NCI-H446 (cell line): ENCODE measurements at regions not wholly inside any gene's neighbourhood (a gene's known extent, or its start where the extent isn't known, plus 50 kb on each side); places are given as distances from the start of the nearest gene placed in this dataset.

Experiments used
- DNase-seq, 2 experiments: peaks; one replicate each; lab custom pipeline; 2025; lab: John Stamatoyannopoulos, UW

DNA sequence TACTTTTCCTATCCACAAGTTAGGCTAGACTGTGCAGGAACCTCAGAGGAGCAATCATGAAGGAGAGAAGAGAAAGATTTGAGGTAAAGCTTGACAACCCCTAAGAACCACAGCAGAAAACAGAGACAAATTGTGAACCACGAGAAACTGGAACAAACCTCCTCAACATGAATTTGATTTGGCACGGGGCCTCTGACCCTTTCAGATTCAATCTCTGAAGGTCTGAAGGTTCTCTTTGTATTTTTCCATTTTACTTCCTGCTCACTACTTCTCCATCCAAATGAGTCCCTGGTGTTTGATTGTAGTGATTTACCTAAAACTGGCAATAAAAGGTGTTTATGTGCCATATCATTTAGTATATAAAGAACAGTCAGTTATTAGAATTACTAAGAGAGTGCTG, 126.1 kb upstream of the STXBP5 start:
- DNase-seq = no peak

DNA sequence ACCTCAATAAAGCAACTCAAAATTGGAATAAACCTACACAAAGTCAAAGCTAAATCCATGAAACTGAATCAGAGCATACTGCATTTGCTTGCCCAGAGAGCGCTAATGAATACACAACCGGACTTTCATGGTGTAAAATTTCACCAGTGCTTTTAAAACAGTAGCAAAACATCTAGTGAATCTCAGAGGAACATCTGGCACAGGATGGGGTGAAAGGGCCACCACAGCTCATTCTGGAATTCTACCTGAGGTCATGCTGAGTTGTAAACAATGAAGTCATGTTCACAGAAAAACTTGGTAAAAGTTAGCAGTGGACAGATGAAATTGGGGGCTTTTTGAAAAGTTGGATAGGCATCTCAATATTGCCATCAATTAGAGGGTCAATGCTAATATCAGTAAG, 125.6 kb upstream of the STXBP5 start:
- no peak for DNase-seq

DNA sequence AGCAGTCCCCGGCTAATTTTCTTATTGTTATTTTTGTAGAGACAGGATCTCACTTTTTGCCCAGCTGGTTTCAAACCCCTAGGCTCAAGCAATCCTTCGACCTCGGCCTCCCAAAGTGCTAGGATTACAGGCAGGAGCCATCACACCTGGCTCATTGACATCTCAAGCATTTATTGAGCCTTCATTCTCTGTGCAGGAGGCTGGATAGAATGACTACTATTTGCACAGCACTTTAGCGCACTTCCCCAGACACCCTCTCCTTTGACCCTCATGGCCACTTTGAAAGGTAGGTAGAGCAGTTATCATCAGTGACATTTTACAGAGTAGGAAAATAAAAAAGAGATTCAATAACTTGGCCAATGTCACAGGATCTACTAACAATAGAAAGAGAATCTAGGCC, 124.0 kb upstream of the STXBP5 start:
- DNase-seq = no peak

DNA sequence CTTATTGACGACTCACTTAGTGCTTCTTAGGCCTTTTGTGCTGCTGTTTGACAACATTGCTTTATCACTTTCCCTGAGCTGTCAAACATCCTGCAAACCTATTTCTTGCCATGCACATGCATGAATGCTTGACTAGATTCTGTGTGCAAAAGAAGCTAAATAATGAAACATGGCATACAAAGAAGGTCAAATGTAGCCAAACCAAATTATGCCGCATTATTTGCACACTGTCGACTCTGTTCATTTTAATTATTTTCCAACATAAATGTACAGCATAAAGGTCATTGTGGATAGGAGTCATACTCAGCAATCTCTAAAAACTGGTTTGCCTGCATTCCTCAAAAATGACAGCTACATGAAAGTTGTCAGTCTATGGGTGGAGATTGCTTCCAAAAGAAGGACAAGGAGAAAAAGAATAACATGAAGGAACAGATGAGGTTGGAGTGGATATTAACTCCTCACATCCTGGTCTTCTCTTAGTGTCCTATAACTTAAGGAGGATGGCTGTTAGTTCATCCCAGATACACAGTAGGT, 123.1 kb upstream of the STXBP5 start:
- DNase-seq = no peak

DNA sequence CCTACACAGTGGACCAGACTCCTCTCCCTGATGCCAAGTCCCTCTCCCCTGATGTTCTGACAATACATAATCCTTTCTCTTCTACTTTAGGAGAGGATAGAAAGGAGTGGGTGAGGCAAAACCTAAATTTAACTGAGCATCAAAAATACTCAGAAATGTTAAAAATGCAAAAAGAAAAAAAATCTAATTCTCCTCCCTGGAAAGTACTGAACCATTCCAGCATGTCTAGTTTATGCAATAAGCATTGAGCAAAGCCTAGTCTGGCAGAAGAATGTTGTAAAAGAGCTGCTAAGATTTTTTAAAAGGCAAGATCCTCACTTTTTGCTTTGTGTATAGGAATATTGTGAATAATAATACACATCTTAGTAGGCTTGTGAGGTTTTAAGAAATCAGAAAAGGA, 116.6 kb upstream of the STXBP5 start:
- no peak for DNase-seq

DNA sequence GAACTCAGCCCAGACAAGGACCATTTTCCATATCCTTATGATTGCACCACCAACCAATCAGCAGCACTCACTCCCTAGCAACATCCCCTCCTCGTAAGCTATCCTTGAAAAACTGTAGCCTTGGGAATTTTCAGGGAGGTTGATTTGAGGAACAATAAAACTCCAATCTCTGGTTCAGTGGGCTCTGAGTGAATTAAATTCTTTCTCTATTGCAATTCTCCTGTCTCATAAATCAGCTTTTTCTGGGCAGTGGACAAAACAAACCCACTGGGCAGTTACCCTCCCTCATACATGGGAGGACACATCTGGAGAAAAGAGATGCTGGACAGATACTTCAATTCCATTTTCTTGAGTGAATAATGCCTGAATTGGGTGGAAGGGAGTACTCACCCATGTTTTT, 115.4 kb upstream of the STXBP5 start:
- no peak for DNase-seq

DNA sequence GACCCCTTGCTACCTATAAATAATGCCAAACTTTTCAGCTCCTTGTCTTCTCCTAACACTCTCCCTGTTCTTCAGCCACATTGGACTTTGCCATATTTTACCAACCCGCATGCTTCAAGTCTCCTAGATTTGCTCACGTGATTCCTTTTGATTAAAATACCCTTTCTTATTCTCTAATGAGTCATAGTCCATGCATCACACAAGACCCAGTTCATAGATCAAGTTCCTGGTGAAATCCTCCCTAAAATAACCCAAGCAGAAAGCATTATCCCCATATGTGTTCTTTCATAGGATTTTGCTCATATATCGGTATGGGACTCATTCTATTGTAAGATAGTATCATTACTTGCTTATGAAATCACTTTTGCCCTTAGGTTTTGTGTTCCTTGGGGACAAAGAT, 108.9 kb upstream of the STXBP5 start:
- DNase-seq = no peak

DNA sequence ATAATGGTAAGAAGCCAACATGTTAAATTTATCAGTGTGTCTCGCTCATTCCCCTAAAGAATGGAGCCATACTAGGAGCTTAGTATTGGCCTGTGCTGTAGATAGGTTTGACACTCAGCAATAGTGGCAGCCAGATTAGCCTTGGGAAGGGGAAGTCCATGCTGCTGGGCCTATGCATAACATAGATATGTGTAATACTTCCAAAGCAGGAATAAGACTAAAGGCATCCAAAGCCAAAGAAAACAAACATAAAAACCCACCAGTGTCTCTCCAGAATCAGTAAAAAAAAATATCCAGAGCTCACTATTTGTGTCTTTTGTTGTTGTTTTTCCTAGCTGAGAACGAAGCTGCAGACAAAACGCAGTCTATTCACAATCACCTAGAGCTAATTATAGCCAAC, 104.2 kb upstream of the STXBP5 start:
- DNase-seq = no peak

DNA sequence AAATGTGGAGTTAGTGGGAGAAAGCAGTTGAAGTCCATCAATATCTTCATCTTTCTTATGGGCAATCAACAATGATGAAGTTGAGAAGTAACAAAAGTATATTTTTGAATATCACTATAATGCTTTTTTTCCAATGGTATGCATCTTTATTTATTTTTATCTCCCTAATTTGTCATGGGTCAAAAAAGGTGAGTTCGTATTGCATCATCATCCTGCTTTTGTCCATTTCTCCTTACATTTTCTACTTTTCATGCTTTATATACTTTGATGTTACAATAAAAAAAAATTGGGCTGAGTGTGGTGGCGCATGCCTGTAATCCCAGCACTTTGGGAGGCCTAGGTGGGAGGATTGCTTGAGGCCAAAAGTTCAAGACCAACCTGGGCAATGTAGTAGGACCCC, 101.2 kb upstream of the STXBP5 start:
- DNase-seq = no peak

DNA sequence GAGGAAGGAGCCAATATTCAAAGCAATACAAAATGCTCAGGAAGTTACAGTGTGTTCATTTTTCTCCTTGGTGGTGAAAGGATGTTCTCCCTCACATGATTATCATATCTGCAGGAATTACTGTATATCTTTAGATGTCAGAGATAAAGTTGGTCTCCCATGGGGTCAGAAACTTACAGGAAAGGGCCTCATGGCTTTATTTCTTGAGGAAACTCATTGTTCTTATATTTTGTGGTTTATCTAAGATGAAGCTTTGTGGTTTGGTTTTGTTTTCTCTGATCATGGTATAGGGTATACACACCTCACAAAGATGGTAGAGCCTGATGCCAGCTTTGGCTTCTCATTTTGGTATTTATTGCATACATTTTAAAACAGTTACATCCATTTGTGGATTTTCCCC, 100.5 kb upstream of the STXBP5 start:
- DNase-seq = no peak

DNA sequence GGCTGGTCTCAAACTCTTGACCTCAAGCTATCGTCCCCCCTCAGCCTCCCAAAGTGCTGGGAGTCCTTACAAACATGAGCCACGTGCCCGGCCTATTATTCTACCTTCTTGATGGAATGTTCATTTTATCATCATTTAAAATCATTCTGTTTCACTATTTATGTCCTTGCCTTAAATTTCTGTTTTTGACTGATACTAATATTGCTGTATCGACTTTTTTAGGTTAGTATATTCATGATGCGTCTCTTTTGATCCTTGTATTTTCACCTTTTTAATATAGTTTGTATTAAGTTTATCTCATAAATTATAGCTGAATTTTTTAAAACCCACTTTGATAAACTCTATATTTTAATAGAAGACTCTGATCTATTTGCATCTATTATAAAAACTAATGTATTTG, 98.4 kb upstream of the STXBP5 start:
- DNase-seq = no peak

DNA sequence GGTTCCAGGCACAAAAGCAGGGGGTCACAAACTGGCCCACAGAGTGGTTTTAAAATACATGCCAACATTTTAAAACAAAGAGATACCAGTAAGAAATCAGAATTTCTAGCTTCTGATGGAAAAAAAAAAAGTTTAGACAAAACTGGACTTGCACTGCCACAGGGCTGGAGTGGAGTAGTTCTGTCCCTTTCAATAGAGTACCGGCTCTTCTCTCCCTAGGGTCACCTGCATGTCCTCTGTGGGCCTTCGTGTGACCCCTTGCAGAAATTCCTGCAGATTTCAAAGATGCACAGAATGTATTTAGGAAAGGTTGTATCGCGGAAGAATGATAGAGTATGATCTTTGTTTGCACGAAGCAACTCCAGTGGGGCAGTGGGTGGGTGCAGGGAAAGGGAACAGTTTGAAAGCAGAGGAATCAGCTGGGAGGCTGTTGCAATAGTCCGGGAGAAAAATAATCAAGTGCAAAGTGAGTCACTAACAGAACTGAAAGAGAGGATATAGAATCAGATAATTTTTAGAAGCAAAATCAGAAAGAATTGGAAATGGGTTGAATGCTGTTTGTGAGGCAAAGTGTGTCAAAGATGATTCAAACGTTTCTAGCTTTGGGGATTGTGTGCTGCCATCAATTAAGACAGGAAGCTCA, 97.3 kb upstream of the STXBP5 start:
- no peak for DNase-seq

DNA sequence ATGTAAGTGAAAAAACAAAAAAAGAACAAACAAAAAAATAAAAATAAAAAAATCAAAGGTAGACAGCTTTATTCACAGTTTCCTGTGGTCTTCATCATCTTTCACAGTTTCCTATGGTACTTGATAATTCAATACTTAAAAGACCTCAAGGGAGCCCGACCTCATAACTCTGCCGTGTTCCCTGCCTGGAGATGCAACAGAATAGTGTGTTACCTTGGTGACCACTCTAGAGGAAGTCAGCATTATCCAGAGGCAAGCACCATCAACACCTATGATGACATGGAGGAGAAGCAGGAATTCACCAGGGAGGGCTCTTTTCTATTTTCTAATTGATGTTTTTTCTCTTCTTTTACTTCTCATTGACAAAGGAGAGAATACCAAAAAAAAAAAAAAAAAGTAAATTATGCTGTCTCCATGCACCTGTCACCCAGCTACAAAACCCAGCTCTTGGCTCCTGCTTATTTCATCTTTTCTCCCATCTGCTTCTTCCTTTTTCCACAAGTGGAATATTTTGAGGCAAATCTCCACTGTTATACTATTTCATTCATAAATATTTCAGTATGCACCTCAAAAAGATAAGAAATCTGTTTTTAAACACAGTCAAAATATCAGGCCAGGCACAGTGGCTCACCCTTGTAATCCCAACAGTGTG, 95.8 kb upstream of the STXBP5 start:
- no peak for DNase-seq

DNA sequence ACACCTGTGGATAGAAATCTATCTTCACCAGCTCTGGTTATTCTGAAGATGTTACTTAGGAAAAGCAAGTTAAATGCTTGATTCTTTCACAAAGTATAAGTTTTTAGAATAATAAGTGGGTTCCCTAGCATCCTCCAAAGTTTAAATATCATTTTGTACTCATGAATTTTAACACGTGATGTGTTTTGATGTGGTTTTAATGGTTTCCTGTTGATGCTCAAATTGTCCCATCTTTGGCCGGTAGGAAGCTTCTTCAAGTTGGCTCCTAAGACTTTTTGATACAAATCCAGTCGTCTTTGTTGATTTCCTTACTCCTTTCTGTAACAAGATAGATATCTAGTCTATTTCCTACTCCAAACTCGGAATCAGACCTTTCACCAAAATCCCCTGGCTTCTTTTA, 94.5 kb upstream of the STXBP5 start:
- DNase-seq = no peak

DNA sequence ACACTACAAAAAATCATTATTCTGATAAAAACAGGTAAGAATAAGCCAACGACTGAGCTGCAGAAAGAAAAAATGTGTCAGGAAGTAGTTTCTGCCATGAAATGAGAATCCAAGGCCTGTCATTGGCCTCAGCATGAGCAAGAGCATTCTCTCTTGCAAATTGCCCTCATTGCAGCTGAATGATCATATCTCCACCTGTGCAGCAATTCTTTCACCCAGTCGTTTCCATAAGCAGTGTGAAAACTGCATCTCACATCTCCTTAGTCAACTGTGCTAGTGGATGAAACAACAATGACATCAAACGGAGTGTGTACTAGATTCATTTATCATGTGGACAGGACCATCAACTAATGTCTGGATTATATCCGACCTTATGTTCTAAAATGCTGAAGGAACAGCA, 88.2 kb upstream of the STXBP5 start:
- DNase-seq = no peak

DNA sequence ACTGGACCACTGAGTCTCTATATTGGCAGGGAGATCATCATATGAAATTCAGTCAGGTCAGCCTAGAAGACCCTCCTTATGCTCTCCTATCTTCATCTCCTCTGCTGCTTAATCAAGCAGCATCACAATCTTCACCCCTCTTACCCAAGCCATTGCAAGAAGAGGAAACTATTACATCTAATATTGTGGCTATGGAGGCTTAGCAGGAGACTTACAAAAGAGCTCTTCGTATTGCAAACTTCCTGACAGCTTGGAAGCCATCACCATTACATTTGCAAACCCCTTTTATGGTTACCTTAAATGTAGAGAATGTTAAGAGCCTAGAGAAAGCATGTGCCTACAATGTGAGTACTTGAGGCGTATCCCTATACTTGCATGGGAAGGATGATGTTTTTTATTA, 87.2 kb upstream of the STXBP5 start:
- no peak for DNase-seq

DNA sequence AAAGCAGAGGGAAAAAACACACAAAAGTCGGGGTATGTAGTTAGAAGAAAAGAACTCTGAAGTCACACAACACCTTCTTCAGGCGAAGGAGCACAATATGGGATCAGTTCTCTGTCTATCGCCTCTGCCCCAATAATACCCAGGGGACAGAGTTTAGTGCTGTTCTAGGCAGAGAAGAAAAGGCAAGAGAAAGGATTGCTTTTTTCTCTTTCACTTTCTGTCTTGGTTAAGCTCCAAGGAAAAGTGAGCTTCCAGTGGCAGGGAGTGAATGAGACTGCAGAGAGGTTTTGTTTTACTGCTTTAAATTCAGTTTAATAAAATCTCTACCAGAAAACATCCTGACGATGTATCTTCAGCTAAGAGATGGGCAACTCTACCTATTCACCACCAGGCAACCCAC, 86.6 kb upstream of the STXBP5 start:
- DNase-seq = no peak

DNA sequence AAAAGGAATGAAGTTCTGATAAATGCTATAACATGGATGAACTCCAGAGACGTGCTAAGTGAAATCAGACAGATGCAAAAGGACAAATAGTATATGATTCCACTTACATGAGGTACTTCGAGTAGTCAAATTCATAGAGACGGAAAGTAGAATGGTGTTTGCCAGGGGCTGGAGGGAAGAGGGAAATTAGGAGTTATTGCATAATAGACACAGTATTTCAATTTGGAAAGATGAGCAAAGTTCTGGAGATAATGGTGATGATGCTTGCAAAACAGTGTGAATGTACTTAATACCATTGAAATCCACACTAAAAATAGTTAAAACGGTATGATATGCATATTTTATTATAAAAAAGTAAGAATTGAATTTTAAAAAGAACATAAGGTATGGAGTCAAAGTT, 84.9 kb upstream of the STXBP5 start:
- no peak for DNase-seq

DNA sequence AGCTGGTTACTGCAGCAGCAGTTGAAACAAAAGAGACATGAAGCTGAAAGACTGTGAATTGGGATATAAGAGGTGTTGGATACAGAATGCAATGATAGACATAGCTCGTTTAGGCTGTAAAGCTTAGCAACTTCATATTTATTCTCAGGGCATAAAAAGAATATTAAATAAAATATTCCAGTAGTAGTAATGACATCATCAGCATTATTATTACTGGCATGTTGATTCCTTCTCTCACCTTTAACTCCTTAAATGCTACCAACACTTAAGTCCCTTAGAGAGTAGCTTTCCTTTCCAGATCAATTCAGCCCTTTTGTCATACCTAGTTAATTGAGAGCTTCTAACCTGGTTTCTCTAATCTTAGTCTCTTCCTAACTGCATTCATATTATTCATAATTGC, 81.4 kb upstream of the STXBP5 start:
- no peak for DNase-seq

DNA sequence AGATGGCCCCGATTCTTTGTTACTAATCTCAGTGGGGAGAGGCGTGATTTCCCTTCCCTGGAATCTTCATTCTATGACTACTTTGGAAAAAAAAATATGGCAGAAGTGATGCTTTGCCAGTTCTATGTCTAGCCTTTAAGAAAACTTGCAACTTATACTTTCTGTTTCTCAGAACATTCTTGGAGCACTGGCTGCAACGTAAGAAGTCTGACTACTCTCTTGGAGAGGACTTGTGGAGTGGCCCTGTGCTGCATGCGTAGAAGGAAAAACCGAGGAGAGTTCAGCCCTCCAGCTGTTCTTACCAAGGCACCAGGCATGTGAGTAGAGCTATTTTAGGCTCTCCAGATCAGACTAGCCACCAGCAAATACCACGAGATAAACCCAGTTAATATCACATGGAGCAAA, 77.6 kb upstream of the STXBP5 start:
- no peak for DNase-seq

DNA sequence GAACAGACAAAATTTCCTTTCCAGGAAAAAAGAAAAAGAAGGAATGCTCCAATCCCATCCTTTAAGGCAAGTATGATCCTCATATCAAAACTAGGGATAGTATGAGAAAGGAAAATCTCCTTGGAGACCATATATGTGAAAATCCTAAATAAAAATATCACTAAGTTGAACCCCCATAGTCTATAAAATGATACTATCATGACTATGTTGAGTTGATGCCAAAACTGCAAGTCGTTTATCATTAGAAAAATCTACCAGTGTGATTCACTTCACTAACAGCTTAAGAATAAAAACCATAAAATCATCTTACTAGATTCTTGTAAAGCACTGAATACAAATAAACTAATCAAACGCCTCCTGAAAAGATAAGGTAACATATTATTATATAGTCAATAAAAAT, 76.6 kb upstream of the STXBP5 start:
- no peak for DNase-seq

DNA sequence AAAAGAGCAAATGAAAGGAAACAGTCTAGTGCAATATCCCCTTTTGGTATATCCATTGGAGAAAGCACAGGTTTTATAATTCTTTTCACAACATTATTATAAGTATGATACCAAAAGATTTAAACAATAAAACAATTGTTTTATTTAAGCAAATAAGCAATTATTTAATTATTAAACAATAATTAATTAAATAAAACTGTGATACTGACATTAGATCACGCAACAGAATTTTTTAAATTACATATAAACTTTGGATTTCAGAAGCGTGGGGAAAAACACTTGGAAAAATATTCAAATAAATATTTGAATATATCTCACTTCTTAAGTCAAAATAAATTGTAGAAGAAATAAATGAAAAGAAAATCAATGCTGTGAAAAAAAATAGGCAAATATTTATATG, 76.2 kb upstream of the STXBP5 start:
- no peak for DNase-seq

DNA sequence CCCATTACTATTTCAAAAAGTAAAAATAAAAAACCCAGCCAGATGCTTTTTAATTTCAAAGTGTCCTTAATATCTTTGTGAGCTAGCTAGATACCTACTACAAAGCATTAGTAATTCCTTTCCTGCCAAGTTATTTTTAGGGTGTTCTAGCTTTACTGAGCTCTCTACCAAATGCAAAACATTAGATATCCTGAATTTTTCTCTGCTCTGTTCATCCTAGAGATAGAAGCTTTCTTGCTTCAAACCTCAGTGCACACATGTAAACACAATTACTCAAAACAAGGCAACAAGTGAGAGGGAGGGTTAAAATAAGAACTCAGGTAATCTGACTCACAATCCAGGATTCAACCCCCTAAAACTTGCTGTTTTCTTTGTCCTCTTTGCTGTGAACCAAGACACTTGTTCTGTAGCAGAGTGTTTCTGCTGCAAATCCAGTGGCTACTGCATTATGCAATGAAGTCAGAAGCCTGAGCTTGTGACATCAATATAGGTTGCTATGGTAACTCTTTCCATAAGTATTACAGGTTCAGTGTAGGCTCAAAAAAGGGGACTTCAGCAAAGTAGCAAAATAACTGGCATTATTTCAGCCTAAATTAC, 72.6 kb upstream of the STXBP5 start:
- DNase-seq = no peak

DNA sequence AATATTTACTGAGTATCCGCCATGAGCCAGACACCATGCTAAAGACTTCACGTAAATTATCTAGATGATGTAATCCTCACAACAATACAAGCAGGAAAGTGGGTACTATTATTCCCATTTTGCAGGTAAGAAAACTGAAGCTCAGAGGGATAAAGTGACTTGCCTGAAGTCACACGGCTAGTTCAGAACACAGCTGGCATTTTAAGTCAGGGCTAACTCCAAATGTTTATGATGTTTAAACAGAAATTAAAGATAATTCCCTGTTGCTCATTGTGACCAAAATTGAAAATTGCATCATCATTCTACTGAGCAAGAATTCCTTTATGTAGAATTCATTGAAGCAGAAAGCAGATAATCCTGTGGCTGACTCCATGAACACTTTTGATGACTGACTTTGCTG, 71.3 kb upstream of the STXBP5 start:
- DNase-seq = no peak
